GM23338 (cell line): ENCODE measurements at regions not wholly inside any gene's neighbourhood (a gene's known extent, or its start where the extent isn't known, plus 50 kb on each side); places are given as distances from the start of the nearest gene placed in this dataset.

Source experiments
- CREB1 ChIP-seq: fragments of 250-450 bp; sonication (Bioruptor Pico); IDR thresholded peaks from 2 replicates; pipeline ENCODE4 v1.5.0; 2020; ENCODE audit warnings: low read depth, mild to moderate bottlenecking, moderate library complexity
- EZH2 ChIP-seq: fragments of 200-600 bp; sonication (generic); IDR thresholded peaks from one replicate; pipeline ENCODE4 v1.8.0; 2017; ENCODE audit warnings: antibody characterized with exemption, mild to moderate bottlenecking, low read depth; ENCODE audit not compliant: unreplicated experiment
- EZH2phosphoT487 ChIP-seq: fragments of 200-600 bp; sonication (generic); IDR thresholded peaks from one replicate; pipeline ENCODE4 v1.8.1; 2018; ENCODE audit warnings: antibody characterized with exemption; ENCODE audit not compliant: unreplicated experiment
- POLR2AphosphoS5 ChIP-seq: IDR thresholded peaks from 2 replicates; pipeline ENCODE4 v1.6.1; 2016; ENCODE audit warnings: antibody characterized with exemption, low read depth
- TF ChIP-seq, protein P1 (sequence below), 2 experiments: fragments of 200-600 bp in 1 of 2; sonication (generic) in 1 of 2; conservative IDR thresholded peaks; 2 replicates each; pipeline versions ENCODE4 v1.5.1 to v1.6.1; 2016 to 2017; ENCODE audit warnings: antibody characterized with exemption in 2 of 2, low read depth in 2 of 2, mild to moderate bottlenecking in 2 of 2, moderate library complexity in 1 of 2
- TF ChIP-seq, protein P2 (sequence below): IDR thresholded peaks from one replicate; pipeline ENCODE4 v1.6.1; 2018; ENCODE audit warnings: antibody characterized with exemption; ENCODE audit not compliant: unreplicated experiment
- TF ChIP-seq, protein P3 (sequence below): IDR thresholded peaks from 2 replicates; pipeline ENCODE4 v1.6.1; 2016; ENCODE audit warnings: antibody characterized with exemption

DNA sequence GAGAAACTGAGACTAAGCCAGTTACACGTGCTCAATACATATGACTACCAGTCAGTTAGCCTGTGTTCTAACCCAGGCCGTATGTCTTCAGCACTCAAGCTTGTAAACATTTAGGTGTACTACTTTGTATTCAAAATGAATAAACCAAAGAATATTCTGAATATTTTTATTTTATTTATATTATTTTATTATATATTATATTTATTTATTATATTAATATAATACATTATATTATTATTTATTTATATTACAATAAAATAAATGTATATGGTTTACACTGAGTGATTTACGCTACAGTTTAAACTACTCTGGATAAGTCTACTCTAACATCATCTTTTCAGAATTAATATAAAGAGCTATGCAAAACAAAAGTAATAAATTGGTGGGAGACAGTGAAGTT is 691.5 kb downstream of the CENPC start:
- TF ChIP-seq EZH2 (no peak), EZH2phosphoT487 (no peak), POLR2AphosphoS5 (no peak), CREB1 (CRISPR knock-in tag) (no peak)
- TF ChIP-seq, protein P1, sequence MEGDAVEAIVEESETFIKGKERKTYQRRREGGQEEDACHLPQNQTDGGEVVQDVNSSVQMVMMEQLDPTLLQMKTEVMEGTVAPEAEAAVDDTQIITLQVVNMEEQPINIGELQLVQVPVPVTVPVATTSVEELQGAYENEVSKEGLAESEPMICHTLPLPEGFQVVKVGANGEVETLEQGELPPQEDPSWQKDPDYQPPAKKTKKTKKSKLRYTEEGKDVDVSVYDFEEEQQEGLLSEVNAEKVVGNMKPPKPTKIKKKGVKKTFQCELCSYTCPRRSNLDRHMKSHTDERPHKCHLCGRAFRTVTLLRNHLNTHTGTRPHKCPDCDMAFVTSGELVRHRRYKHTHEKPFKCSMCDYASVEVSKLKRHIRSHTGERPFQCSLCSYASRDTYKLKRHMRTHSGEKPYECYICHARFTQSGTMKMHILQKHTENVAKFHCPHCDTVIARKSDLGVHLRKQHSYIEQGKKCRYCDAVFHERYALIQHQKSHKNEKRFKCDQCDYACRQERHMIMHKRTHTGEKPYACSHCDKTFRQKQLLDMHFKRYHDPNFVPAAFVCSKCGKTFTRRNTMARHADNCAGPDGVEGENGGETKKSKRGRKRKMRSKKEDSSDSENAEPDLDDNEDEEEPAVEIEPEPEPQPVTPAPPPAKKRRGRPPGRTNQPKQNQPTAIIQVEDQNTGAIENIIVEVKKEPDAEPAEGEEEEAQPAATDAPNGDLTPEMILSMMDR (conservative IDR thresholded peaks at IDR 0.05; ENCODE audit: low read depth in 2 of 2), result no peak
- TF ChIP-seq, protein P2, sequence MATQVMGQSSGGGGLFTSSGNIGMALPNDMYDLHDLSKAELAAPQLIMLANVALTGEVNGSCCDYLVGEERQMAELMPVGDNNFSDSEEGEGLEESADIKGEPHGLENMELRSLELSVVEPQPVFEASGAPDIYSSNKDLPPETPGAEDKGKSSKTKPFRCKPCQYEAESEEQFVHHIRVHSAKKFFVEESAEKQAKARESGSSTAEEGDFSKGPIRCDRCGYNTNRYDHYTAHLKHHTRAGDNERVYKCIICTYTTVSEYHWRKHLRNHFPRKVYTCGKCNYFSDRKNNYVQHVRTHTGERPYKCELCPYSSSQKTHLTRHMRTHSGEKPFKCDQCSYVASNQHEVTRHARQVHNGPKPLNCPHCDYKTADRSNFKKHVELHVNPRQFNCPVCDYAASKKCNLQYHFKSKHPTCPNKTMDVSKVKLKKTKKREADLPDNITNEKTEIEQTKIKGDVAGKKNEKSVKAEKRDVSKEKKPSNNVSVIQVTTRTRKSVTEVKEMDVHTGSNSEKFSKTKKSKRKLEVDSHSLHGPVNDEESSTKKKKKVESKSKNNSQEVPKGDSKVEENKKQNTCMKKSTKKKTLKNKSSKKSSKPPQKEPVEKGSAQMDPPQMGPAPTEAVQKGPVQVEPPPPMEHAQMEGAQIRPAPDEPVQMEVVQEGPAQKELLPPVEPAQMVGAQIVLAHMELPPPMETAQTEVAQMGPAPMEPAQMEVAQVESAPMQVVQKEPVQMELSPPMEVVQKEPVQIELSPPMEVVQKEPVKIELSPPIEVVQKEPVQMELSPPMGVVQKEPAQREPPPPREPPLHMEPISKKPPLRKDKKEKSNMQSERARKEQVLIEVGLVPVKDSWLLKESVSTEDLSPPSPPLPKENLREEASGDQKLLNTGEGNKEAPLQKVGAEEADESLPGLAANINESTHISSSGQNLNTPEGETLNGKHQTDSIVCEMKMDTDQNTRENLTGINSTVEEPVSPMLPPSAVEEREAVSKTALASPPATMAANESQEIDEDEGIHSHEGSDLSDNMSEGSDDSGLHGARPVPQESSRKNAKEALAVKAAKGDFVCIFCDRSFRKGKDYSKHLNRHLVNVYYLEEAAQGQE, result no peak
- TF ChIP-seq, protein P3, sequence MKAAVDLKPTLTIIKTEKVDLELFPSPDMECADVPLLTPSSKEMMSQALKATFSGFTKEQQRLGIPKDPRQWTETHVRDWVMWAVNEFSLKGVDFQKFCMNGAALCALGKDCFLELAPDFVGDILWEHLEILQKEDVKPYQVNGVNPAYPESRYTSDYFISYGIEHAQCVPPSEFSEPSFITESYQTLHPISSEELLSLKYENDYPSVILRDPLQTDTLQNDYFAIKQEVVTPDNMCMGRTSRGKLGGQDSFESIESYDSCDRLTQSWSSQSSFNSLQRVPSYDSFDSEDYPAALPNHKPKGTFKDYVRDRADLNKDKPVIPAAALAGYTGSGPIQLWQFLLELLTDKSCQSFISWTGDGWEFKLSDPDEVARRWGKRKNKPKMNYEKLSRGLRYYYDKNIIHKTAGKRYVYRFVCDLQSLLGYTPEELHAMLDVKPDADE, result no peak
